Astrocyte of the cerebellum (primary cell): ENCODE measurements at regions not wholly inside any gene's neighbourhood (a gene's known extent, or its start where the extent isn't known, plus 50 kb on each side); places are given as distances from the start of the nearest gene placed in this dataset.

Source experiments
- DNase-seq: peaks from one replicate; pipeline ENCODE4 v3.0.0-alpha.2; 2011; ENCODE audit warnings: low read depth
- H3K4me3 ChIP-seq: 2 replicates; pipeline ENCODE4 v1.5.1; 2011; ENCODE audit warnings: mild to moderate bottlenecking, low read depth, low read length, moderate library complexity
- CTCF ChIP-seq: IDR thresholded peaks from 2 replicates; pipeline ENCODE4 v1.5.1; 2012; ENCODE audit warnings: low read length, low read depth, moderate library complexity, mild to moderate bottlenecking; ENCODE audit errors: missing control alignments
- in situ Hi-C: cut with HindIII; loops from 2 replicates; pipeline ENCODE4 v1.10.0; 2017; ENCODE audit warnings: low sequenced_read_pairs

- H3K4me3 ChIP-seq: no peak overlapping the region
- no peak for TF ChIP-seq CTCF
- DNase-seq: no peak
- in situ Hi-C loops: no loop called here
Measured at GRCh38 chr21:26293141-26293946, 122.8 kb upstream of the APP start.

- DNase-seq: no peak
- in situ Hi-C loops: loop anchor here (5.0 kb wide), 1 partner anchor 39 kb away; no protein-coding TSS in a partner anchor
- H3K4me3 ChIP-seq: no peak overlapping the region
- no peak for TF ChIP-seq CTCF
Measured at GRCh38 chr21:26288026-26288425, 117.5 kb upstream of the APP start.

- TF ChIP-seq CTCF: no peak
- in situ Hi-C loops: no loop called here
- DNase-seq: no peak
- no peak overlapping the region for H3K4me3 ChIP-seq
Measured at GRCh38 chr21:26284531-26284930, 114.0 kb upstream of the APP start.

- DNase-seq: no peak
- H3K4me3 ChIP-seq: no peak overlapping the region
- in situ Hi-C loops: no loop called here
- no peak for TF ChIP-seq CTCF
Measured at GRCh38 chr21:26282058-26282457, 111.5 kb upstream of the APP start.

GRCh38 chr21:26281506-26281905 lies 110.9 kb upstream of the APP start:
- in situ Hi-C loops: no loop called here
- no peak for DNase-seq
- no peak overlapping the region for H3K4me3 ChIP-seq
- TF ChIP-seq CTCF: no peak

DNA sequence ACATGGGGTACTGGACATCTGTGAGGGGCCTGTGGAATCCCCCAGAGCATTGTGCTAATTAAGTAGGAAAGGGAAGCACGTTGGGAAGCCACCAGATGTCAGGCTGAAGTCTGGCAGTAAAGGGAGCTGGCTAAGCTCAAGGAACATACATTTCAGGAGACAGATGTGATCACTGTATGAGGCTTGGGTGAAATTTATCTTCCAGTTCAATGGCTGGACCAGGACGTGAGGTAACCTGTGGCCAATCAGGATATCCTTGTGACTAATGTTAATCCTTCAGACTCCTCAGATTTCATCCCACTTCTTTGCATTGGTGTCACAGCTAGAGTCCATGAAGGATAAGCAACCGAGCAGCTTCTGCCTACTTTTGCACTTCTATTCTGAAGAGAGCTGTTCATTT lies 110.2 kb upstream of the APP start:
- no peak for TF ChIP-seq CTCF
- no peak overlapping the region for H3K4me3 ChIP-seq
- in situ Hi-C loops: no loop called here
- no peak for DNase-seq
